VCaP (cell line): ENCODE measurements at regions not wholly inside any gene's neighbourhood (a gene's known extent, or its start where the extent isn't known, plus 50 kb on each side); places are given as distances from the start of the nearest gene placed in this dataset.

Experiments used
- H3K27ac ChIP-seq: fragments of 450-650 bp; 2 replicates; pipeline ENCODE4 v1.5.1; 2017
- CTCF ChIP-seq: fragments of 450-650 bp; conservative IDR thresholded peaks from 2 replicates; pipeline ENCODE4 v1.5.1; 2017; ENCODE audit warnings: mild to moderate bottlenecking, moderate library complexity

- no peak overlapping the region for H3K27ac ChIP-seq
Observed at GRCh38 chr1:36743286-36744005, 260.7 kb upstream of the CSF3R start.

GRCh38 chr1:36741066-36741465 is 258.4 kb upstream of the CSF3R start:
- H3K27ac ChIP-seq, result no peak overlapping the region
- TF ChIP-seq CTCF, result no peak

More at GRCh38 chr1:36743286-36744005, 260.7 kb upstream of the CSF3R start:
- TF ChIP-seq CTCF, result no peak

DNA sequence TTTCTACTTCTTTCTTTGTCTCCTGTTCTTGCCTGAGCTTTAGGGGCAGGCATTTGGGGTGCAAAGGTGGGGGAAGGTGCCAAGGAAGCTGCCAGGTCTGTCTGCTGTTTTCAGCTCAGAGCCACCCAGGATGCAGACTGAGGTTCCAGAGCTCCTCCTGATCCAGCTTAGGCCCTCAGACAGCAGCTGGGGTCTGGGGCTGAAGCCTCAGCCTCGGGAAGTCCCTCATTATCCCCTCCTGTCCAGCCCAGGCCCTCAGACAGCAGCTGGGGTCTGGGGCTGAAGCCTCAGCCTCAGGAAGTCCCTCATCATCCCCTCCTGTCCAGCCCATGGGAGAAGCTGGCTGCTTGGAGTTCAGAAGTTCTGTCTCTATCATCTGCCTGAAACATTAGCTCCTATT is 257.7 kb upstream of the CSF3R start:
- no peak overlapping the region for H3K27ac ChIP-seq
- TF ChIP-seq CTCF, result no peak

DNA sequence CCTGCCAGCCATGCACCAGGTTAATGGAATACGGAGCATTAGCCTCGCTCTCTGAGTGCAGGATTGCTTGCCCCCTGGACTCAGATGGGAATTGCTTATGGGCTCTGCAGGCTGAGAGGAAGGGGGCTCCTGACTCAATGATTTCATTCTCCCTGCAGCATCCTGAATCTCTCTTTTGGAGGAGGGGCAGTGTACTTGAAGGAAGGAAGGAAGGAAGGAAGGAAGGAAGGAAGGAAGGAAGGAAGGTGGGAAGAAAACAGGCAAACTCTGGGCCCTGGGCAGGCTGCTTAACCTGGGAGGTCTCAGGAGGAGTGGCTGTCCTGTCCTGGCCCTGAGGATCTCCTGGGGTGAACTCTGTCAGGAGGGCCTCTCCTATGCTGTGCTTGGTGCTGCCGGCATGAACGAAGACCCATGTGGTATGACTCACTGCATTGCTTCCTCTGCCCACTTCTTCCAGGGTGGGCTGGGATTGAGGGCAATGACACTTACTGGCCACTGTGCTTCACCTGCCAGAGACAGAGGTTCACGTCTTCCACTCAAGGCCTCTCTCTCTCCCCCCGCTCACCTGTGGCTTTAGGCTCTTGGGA is 257.1 kb upstream of the CSF3R start:
- no peak for TF ChIP-seq CTCF
- no peak overlapping the region for H3K27ac ChIP-seq

DNA sequence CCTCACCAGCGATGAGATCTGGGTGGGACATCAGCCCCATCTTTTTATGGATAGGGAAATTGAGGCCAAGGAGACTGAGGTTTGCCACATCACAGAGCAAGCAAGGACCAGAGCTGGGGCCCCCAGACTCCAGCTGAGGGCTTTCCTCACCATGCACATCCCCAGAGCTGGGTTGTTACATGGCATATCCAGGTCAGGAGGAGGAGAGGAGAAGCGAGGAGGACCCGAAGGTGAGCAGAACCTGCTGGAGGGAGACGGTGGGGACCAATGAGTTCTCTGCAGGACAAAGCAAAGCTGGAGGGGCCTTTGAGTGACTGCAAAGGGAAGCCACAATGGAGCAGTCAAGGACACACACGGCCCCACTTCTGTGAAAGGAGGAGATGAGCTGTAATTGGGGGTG is 255.5 kb upstream of the CSF3R start:
- H3K27ac ChIP-seq, result no peak overlapping the region
- TF ChIP-seq CTCF, result no peak

DNA sequence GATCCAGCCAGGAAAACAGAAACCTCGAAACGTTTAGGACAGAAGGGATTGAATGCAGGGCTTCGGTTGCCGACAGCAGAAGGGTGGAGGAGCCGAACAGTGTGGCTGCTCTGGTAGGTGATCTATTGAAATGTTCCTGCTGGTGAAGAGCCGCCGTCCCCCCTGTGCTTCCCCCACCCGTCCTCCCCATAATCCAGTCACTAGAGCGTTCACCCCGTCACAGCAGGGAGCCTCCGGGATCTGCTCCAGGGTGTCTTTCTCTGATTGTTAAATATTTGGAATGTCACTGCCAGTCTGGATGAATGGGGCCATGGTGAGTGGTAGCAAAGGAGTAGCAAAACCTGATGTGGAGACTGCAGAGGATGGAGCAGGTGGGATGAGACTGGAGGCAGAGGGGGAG is 255.1 kb upstream of the CSF3R start:
- H3K27ac ChIP-seq, result no peak overlapping the region
- no peak for TF ChIP-seq CTCF

GRCh38 chr1:36737038-36737555 is 254.4 kb upstream of the CSF3R start:
- no peak overlapping the region for H3K27ac ChIP-seq
- no peak for TF ChIP-seq CTCF
